KBM-7 (cell line): ENCODE measurements at regions not wholly inside any gene's neighbourhood (a gene's known extent, or its start where the extent isn't known, plus 50 kb on each side); places are given as distances from the start of the nearest gene placed in this dataset.
"Not testable (repeated sequence)": the region's sequence is repeated elsewhere in the genome, so short reads cannot be mapped to it uniquely, and the experiment has no call there.

Experiments
- DNase-seq: peaks from one replicate; pipeline ENCODE4 v3.0.0-alpha.2; 2015
- in situ Hi-C: fragments of 300-500 bp; cut with MboI; formaldehyde crosslinking; loops from 2 replicates; pipeline ENCODE4 v1.14.3; 2020; ENCODE audit warnings: low sequenced_read_pairs, low pct_unique_long_range_greater_than_20kb, mixed read lengths

- in situ Hi-C loops = no loop called here
- DNase-seq = no peak
Observed at GRCh38 chr2:210946395-210946794, 390.0 kb downstream of the CPS1 start.

GRCh38 chr2:210950434-210951060, 394.1 kb downstream of the CPS1 start:
- DNase-seq, in situ Hi-C loops: not testable (repeated sequence)

- DNase-seq = no peak
- in situ Hi-C loops = no loop called here
Observed at GRCh38 chr2:210954386-210954907, 398.0 kb downstream of the CPS1 start.

- in situ Hi-C loops = no loop called here
- no peak for DNase-seq
Observed at GRCh38 chr2:210955591-210955990, 399.2 kb downstream of the CPS1 start.

- in situ Hi-C loops = no loop called here
- DNase-seq = no peak
Observed at GRCh38 chr2:210956101-210956500, 399.7 kb downstream of the CPS1 start.

GRCh38 chr2:210961249-210961648, 404.9 kb downstream of the CPS1 start:
- in situ Hi-C loops = no loop called here

GRCh38 chr2:210963386-210963785, 407.0 kb downstream of the CPS1 start:
- DNase-seq = no peak
- in situ Hi-C loops = no loop called here

More at GRCh38 chr2:210961249-210961648, 404.9 kb downstream of the CPS1 start:
- no peak for DNase-seq

- in situ Hi-C loops = no loop called here
- no peak for DNase-seq
Observed at GRCh38 chr2:210964141-210964764, 407.9 kb downstream of the CPS1 start.

- in situ Hi-C loops = no loop called here
Observed at GRCh38 chr2:210965472-210965871, 409.1 kb downstream of the CPS1 start.

GRCh38 chr2:210966330-210966729, 409.9 kb downstream of the CPS1 start:
- in situ Hi-C loops = no loop called here
- no peak for DNase-seq

More at GRCh38 chr2:210965472-210965871, 409.1 kb downstream of the CPS1 start:
- no peak for DNase-seq

GRCh38 chr2:210971431-210971830, 415.0 kb downstream of the CPS1 start:
- in situ Hi-C loops = no loop called here
- no peak for DNase-seq

- in situ Hi-C loops, DNase-seq: not testable (repeated sequence)
Observed at GRCh38 chr2:210986806-210987205, 430.4 kb downstream of the CPS1 start.

GRCh38 chr2:210991107-210991506, 434.7 kb downstream of the CPS1 start:
- DNase-seq = no peak
- in situ Hi-C loops = no loop called here

- DNase-seq = no peak
- in situ Hi-C loops = no loop called here
Observed at GRCh38 chr2:210994104-210994503, 437.7 kb downstream of the CPS1 start.

GRCh38 chr2:210997373-210997772, 441.0 kb downstream of the CPS1 start:
- no peak for DNase-seq
- in situ Hi-C loops = no loop called here

GRCh38 chr2:210998334-210998733, 441.9 kb downstream of the CPS1 start:
- in situ Hi-C loops = no loop called here
- no peak for DNase-seq

- no peak for DNase-seq
- in situ Hi-C loops = no loop called here
Observed at GRCh38 chr2:211014376-211014775, 458.0 kb downstream of the CPS1 start.

- in situ Hi-C loops = no loop called here
- DNase-seq = no peak
Observed at GRCh38 chr2:211014906-211015305, 458.5 kb downstream of the CPS1 start.

GRCh38 chr2:211025089-211025488, 468.7 kb downstream of the CPS1 start:
- DNase-seq, in situ Hi-C loops: not testable (repeated sequence)

GRCh38 chr2:211026109-211026508, 469.7 kb downstream of the CPS1 start:
- no peak for DNase-seq
- in situ Hi-C loops = no loop called here

GRCh38 chr2:211027976-211028375, 471.6 kb downstream of the CPS1 start:
- DNase-seq = no peak
- in situ Hi-C loops = no loop called here
